GM18499 (cell line): ENCODE measurements at regions not wholly inside any gene's neighbourhood (a gene's known extent, or its start where the extent isn't known, plus 50 kb on each side); places are given as distances from the start of the nearest gene placed in this dataset.
"Not testable (repeated sequence)": the region's sequence is repeated elsewhere in the genome, so short reads cannot be mapped to it uniquely, and the experiment has no call there.

Experiments
- ATAC-seq: cut with Tn5 transposase; IDR thresholded peaks from one replicate; pipeline ENCODE4 v1.9.1; 2021; ENCODE audit warnings: moderate number of reproducible peaks; ENCODE audit not compliant: insufficient read depth, unreplicated experiment

- no peak for ATAC-seq
These were observed 798.0 kb upstream of the MGAT4C start for GRCh38 chr12:87054226-87054625.

DNA sequence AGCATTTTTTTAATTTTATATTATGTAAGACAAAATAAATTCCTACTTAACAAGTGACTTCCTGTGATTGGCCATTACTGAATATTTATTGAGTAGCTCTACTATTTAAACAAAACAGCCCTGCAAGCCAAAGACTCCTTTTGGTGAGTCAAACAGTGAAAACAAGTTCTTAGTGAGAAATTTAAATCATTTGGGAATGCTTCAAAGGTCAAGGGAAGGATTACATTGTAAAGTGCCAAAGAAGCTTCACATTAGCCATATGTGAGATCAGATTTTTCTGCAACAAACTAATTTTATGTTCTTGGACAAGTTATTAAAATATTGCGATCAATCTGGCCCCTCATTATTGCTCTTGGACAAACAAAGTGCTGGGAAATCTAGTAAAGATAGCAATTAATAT, 795.4 kb upstream of the MGAT4C start:
- no peak for ATAC-seq

DNA sequence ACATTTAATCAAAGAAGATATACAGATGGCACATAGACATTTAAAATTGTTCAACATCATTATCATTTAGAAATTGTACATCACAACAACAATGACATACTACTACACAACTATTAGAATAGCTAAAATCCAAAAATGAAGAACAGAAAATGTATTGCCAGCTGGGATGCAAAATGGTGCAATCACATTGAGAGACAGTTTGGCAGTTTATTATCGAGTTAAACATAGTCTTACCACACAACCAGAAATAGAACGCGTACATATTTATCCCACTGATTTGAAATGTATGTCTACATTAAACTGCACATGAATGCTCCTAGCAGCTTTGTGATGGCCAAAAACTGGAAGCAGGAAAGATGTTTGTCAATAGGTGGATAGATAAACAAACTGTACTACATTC, 791.5 kb upstream of the MGAT4C start:
- ATAC-seq: no peak

DNA sequence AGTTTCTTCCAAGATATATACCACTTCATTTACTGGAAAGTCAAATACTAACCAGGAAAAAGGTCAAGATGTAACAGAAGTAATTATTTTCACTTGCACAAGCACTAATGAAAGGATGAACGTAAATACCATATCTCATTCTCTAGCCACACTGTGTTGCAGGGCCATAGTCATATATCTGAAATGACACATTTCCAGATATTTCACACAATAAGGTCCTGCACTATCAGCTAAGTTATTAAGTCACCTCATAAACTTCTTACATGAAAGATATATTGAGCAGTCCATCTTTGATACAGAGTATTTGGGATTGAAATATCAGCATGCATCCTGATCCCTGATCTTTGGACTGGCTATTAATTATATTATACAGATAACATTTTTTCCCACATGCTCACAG, 783.3 kb upstream of the MGAT4C start:
- ATAC-seq: no peak

- ATAC-seq: no peak
These were observed 781.9 kb upstream of the MGAT4C start for GRCh38 chr12:87038098-87038497.

- no peak for ATAC-seq
These were observed 769.8 kb upstream of the MGAT4C start for GRCh38 chr12:87025976-87026375.

- no peak for ATAC-seq
These were observed 765.2 kb upstream of the MGAT4C start for GRCh38 chr12:87021400-87021799.

GRCh38 chr12:87020071-87020470, 763.9 kb upstream of the MGAT4C start:
- no peak for ATAC-seq

DNA sequence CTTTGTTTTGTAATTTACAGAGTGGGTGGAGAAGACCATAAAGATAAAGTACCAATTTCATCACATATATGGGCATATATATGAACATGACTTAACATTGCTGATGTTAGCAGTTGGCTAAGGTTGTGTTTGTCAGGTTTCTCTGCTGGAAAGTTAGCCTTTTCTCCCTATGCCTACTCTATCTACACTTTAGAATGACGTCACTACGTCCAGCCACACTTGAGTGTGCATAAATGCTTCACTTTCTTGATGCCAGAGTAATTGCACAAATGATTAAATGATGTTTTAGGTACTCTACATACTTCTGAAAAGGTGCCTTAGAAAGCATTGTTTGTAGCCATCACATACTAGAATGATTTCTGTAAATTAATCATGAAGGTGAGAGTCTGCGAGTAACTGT, 759.2 kb upstream of the MGAT4C start:
- no peak for ATAC-seq

GRCh38 chr12:87008785-87009384, 752.7 kb upstream of the MGAT4C start:
- no peak for ATAC-seq

GRCh38 chr12:87001102-87001501, 744.9 kb upstream of the MGAT4C start:
- no peak for ATAC-seq

DNA sequence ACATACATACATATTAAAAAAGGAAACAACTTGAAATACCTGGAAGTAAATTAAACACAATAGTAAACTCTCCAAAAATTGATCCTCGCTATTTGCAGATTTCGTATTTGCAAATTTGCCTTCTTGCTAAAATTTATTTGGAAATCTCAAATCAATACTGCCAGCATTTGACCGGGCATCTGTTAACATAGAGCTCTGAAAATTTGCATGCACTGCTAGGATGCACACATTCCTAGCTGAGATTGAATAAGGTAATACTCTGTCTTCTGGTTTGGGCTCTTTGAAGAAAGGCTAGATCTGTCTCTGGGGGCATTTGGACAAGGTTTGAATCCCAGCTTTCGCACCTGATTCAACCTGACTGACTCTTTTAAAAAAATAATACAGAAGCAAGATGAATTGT, 729.1 kb upstream of the MGAT4C start:
- no peak for ATAC-seq

GRCh38 chr12:86970595-86970994, 714.4 kb upstream of the MGAT4C start:
- not testable (repeated sequence) for ATAC-seq

GRCh38 chr12:86959766-86960458, 703.7 kb upstream of the MGAT4C start:
- ATAC-seq: no peak

DNA sequence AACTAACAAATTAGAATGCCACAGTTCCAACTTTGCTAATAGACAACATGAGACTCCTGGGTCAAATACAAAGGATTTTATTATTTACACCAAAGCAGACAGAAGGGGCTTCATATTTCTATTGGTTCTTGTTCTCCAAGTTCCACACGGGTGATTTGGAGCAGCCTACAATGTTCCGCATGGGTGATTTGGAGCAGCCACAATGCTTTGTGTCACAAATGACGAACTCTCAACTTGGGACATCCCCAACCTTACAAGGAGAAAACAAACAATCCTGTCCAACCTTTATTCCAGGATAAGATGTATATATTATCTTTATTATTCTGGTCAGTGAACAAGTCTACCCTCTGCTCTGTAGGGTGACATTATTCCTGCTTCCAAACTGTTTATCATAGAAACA, 694.3 kb upstream of the MGAT4C start:
- ATAC-seq: no peak

GRCh38 chr12:86950043-86950442, 693.9 kb upstream of the MGAT4C start:
- ATAC-seq: no peak

DNA sequence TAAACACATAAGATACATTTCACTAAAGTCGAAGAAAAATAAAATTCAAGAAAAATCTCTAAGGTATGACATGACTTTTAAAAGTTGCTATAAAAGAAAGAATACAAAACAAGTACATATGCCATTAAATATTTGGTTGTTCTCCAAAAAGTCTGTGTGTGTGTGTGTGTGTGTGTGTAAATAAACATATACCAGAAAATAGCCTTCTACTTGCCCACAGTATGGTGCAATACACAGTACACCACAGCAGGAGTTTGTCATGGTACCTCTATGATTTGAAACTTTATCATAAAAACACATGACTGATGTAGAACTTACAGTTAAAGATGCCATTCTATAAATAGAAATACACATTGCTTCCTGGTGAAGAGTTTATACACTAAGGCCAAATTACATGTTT, 692.7 kb upstream of the MGAT4C start:
- ATAC-seq: no peak

- ATAC-seq: no peak
These were observed 689.5 kb upstream of the MGAT4C start for GRCh38 chr12:86945685-86946196.

DNA sequence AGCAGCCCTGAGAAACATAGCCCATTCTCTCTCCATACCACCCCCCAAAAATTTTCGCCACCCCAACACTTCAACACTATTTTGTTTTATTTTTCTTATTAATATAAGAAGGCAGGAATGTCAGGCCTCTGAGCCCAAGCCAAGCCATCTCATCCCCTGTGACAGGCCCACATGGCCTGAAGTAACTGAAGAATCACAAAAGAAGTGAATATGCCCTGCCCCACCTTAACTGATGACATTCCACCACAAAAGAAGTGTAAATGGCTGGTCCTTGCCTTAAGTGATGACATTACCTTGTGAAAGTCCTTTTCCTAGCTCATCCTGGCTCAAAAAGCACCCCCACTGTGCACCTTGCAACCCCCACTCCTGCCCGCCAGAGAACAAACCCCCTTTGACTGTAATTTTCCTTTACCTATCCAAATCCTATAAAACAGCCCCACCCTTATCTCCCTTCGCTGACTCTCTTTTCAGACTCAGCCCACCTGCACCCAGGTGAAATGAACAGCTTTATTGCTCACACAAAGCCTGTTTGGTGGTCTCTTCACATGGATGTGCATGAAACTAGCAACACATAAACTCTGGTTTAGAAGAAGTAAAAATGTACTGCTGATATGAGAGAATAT, 688.1 kb upstream of the MGAT4C start:
- not testable (repeated sequence) for ATAC-seq

DNA sequence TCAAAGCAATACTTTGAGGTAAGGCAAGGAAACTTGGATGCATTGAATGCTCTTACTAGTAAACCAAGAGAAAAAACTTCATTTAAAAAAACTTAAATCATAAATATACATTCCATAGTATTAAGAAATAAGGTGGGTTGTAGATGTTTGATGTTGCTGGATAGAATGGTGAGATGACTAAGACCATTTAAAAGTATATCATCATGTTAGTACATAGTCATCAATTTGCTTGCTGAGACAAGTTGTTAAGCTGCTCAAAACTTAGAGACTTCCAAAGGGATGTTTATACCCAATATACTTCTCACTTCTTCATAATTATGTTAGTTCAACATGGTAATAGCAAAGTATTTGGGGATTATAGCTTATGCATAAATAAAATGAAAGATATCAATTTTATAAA, 675.5 kb upstream of the MGAT4C start:
- no peak for ATAC-seq

DNA sequence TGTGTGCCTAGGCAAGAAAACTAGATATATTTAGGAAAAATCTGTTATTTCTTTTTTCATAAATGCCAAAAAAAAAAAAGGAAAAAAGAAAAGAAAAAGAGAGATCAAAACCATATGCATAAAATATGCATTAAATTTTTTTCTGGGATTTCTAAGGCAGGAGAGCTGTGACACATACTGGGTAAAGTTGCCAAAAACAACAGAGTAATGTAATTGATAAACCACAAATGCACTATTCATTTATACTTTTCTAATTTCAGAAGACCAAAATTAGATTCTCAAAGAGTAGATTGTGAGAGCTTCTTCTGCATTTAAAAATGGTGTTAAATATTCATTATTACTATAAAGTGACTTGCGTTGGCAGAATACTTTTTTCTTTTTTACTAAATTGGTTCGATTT, 673.8 kb upstream of the MGAT4C start:
- ATAC-seq: no peak

GRCh38 chr12:86917121-86917520, 660.9 kb upstream of the MGAT4C start:
- ATAC-seq: no peak
